Osteoblast (primary cell): ENCODE measurements at regions not wholly inside any gene's neighbourhood (a gene's known extent, or its start where the extent isn't known, plus 50 kb on each side); places are given as distances from the start of the nearest gene placed in this dataset.
A peak's percentile ranks its signal among the peaks of the same experiment; 100 is the strongest.

ENCODE experiments used
- DNase-seq: peaks from one replicate; pipeline ENCODE4 v3.0.0; 2011; ENCODE audit warnings: low spot score, mixed read lengths; ENCODE audit not compliant: insufficient read length; ENCODE audit errors: missing footprints
- H2AFZ ChIP-seq: 2 replicates; pipeline ENCODE4 v1.6.0; 2011; ENCODE audit warnings: mild to moderate bottlenecking, low read length
- H3K27ac ChIP-seq: 2 replicates; pipeline ENCODE4 v1.5.1; 2011; ENCODE audit warnings: mild to moderate bottlenecking, low read depth, low read length, moderate library complexity
- H3K27me3 ChIP-seq: 2 replicates; pipeline ENCODE4 v1.6.0; 2012; ENCODE audit warnings: mild to moderate bottlenecking, control low read depth, inconsistent platforms, low read length, moderate library complexity; ENCODE audit not compliant: insufficient read depth
- H3K36me3 ChIP-seq: 2 replicates; pipeline ENCODE4 v1.5.1; 2011; ENCODE audit warnings: mild to moderate bottlenecking, low read length, control low read depth, moderate library complexity; ENCODE audit not compliant: insufficient read depth
- H3K4me1 ChIP-seq: 2 replicates; pipeline ENCODE4 v1.5.1; 2011; ENCODE audit warnings: mild to moderate bottlenecking, low read length, control low read depth, moderate library complexity; ENCODE audit not compliant: insufficient read depth
- H3K4me2 ChIP-seq: 2 replicates; pipeline ENCODE4 v1.6.0; 2011; ENCODE audit warnings: mild to moderate bottlenecking, low read length; ENCODE audit not compliant: insufficient read depth
- H3K4me3 ChIP-seq: fragments of 200-600 bp; sonication (generic); 3 replicates; pipeline ENCODE4 v1.5.1; 2012; ENCODE audit warnings: mild to moderate bottlenecking, low read length, inconsistent platforms; ENCODE audit not compliant: insufficient read depth
- H3K79me2 ChIP-seq: 2 replicates; pipeline ENCODE4 v1.6.0; 2012; ENCODE audit warnings: mild to moderate bottlenecking, low read length, control low read depth, inconsistent platforms; ENCODE audit not compliant: insufficient read depth
- H3K9me3 ChIP-seq: 2 replicates; pipeline ENCODE4 v1.5.1; 2011; ENCODE audit warnings: low read depth, low read length, control low read depth
- H4K20me1 ChIP-seq: 2 replicates; pipeline ENCODE4 v1.6.0; 2012; ENCODE audit warnings: mild to moderate bottlenecking, low read length, control low read depth; ENCODE audit not compliant: insufficient read depth
- CTCF ChIP-seq: IDR thresholded peaks from 2 replicates; pipeline ENCODE4 v1.5.1; 2011; ENCODE audit warnings: mild to moderate bottlenecking, low read depth, low read length, moderate library complexity; ENCODE audit errors: extremely low read depth

- no peaks in the 10 kb centered on the region for H3K27me3 ChIP-seq
- H3K36me3 ChIP-seq, result no peaks in the 10 kb centered on the region
- no peak overlapping the region for H3K4me3 ChIP-seq
- peak overlapping the region; percentile 31 for H2AFZ ChIP-seq
- H3K27ac ChIP-seq, result peak overlapping the region; percentile 8
- DNase-seq, result no peak
- peaks cover 33% of the 10 kb centered on the region for H3K4me1 ChIP-seq
- no peaks in the 10 kb centered on the region for H3K9me3 ChIP-seq
- no peaks in the 10 kb centered on the region for H3K79me2 ChIP-seq
- no peak for TF ChIP-seq CTCF
- peak overlapping the region; percentile 27 for H3K4me2 ChIP-seq
- no peaks in the 10 kb centered on the region for H4K20me1 ChIP-seq
These were observed 186.9 kb upstream of the LNX1 start for GRCh38 chr4:53778155-53778554.

- peaks cover 33% of the 10 kb centered on the region for H3K4me1 ChIP-seq
- no peak overlapping the region for H3K4me3 ChIP-seq
These were observed 186.1 kb upstream of the LNX1 start for GRCh38 chr4:53777244-53777984.

GRCh38 chr4:53776141-53776540 lies 184.9 kb upstream of the LNX1 start:
- TF ChIP-seq CTCF, result no peak
- H3K4me1 ChIP-seq, result peaks cover 25% of the 10 kb centered on the region
- H2AFZ ChIP-seq, result no peak overlapping the region
- no peak overlapping the region for H3K4me3 ChIP-seq
- no peaks in the 10 kb centered on the region for H4K20me1 ChIP-seq
- DNase-seq, result no peak
- no peaks in the 10 kb centered on the region for H3K9me3 ChIP-seq
- no peaks in the 10 kb centered on the region for H3K27me3 ChIP-seq
- H3K79me2 ChIP-seq, result no peaks in the 10 kb centered on the region
- H3K27ac ChIP-seq, result no peak overlapping the region
- H3K4me2 ChIP-seq, result no peak overlapping the region
- H3K36me3 ChIP-seq, result no peaks in the 10 kb centered on the region

More at GRCh38 chr4:53777244-53777984, 186.1 kb upstream of the LNX1 start:
- Histone ChIP-seq H3K36me3 (no peaks in the 10 kb centered on the region), H3K27me3 (no peaks in the 10 kb centered on the region), H3K27ac (peak overlapping the region; percentile 8), H4K20me1 (no peaks in the 10 kb centered on the region), H3K4me2 (peak overlapping the region; percentile 14), H3K79me2 (no peaks in the 10 kb centered on the region), H3K9me3 (no peaks in the 10 kb centered on the region), H2AFZ (no peak overlapping the region)
- DNase-seq, result peak; percentile 55
- TF ChIP-seq CTCF, result no peak

GRCh38 chr4:53775381-53775780 lies 184.1 kb upstream of the LNX1 start:
- H3K4me3 ChIP-seq, result no peak overlapping the region
- H2AFZ ChIP-seq, result no peak overlapping the region
- H3K36me3 ChIP-seq, result no peaks in the 10 kb centered on the region
- no peak overlapping the region for H3K27ac ChIP-seq
- no peaks in the 10 kb centered on the region for H3K79me2 ChIP-seq
- no peaks in the 10 kb centered on the region for H3K9me3 ChIP-seq
- no peaks in the 10 kb centered on the region for H4K20me1 ChIP-seq
- no peak for DNase-seq
- no peak overlapping the region for H3K4me2 ChIP-seq
- H3K27me3 ChIP-seq, result no peaks in the 10 kb centered on the region
- TF ChIP-seq CTCF, result no peak
- H3K4me1 ChIP-seq, result peaks cover 19% of the 10 kb centered on the region
